ENCODE measurements at regions not wholly inside any gene's neighbourhood (a gene's known extent, or its start where the extent isn't known, plus 50 kb on each side); places are given as distances from the start of the nearest gene placed in this dataset.
A peak's percentile ranks its signal among the peaks of the same experiment; 100 is the strongest.

DNA sequence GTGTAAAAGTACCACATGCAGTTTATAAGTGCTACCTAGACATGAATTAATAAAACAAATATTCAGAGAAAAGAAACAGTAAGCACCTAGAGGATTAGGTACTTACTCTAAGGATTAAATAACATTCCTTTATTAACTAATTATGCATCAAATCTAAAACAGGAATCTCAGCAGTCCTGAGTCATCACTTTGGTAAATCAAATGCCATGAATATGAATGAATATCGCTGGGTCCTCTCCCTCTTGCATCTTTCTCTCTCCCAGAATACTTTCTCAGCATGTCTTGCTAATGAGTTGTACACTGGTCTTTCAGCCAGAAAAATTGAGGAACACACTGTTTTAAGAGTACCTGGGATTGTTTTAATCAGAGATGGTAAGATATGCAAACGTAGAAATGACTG, 225.5 kb upstream of the NFE2L3 start:
- H3K4me3 ChIP-seq: no peak overlapping the region
- H3K36me3 ChIP-seq (ENCODE audit: insufficient read depth, low read length): no peaks in the 10 kb centered on the region
- no peaks in the 10 kb centered on the region for H3K9me3 ChIP-seq (ENCODE audit: low read depth, low read length)
- TF ChIP-seq FOXP2 (optimal IDR thresholded peaks at IDR 0.05; ENCODE audit: control extremely low read depth, extremely low read length, insufficient read depth): no peak
- no peak for TF ChIP-seq EZH2 (IDR thresholded peaks at IDR 0.05)
- TF ChIP-seq POLR2AphosphoS5 (IDR thresholded peaks at IDR 0.05; ENCODE audit: borderline replicate concordance, low read depth, low read length): no peak
- H3K9ac ChIP-seq (ENCODE audit: insufficient read length): no peak overlapping the region
- DNase-seq (ENCODE audit: low read depth, low spot score): no peak
- H3K27ac ChIP-seq: peak overlapping the region; percentile 44; the same call in 1 of the 2 replicates

DNA sequence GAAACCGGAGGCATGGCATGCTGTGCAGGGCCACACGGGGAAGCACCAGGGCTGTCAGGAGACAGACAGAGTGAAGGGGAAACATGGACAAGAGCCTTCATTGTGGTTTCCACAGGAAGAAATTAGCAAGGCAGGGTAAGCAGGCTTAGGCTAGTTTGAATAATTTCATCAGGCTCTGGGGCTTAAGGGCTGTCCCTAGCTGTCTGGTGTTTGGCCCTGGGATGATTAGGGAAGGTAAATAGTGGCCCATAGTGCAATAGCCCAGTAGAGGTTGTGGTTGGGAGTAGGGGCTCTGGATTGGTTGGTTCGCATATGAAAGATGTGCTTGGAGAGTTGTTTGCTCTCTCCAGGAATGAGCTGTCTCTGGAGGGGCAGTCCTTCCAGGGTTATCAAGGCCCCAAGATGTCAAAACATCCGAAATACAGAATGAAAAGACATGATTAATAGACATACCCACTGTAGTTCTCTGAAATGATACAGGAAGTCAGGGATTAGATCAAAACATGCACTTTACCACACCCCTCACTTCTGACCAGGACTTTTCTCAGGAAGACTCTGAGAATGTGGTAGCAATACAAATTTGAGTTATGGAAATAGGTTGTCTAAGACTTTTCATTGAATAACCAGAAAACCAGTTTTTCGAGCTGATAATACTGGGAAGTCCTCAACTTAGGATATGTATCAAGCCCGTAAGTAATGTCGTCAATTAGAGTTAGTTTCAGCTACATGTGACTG, 224.9 kb upstream of the NFE2L3 start:
- no peak for TF ChIP-seq EZH2 (IDR thresholded peaks at IDR 0.05)
- 0 out of 2 replicates have a peak overlapping the region, but pooled peaks have one; percentile 44 for H3K27ac ChIP-seq
- DNase-seq (ENCODE audit: low read depth, low spot score): no peak
- H3K9ac ChIP-seq (ENCODE audit: insufficient read length): no peak overlapping the region
- H3K36me3 ChIP-seq (ENCODE audit: insufficient read depth, low read length): no peaks in the 10 kb centered on the region
- H3K4me3 ChIP-seq: no peak overlapping the region
- H3K9me3 ChIP-seq (ENCODE audit: low read depth, low read length): no peaks in the 10 kb centered on the region

DNA sequence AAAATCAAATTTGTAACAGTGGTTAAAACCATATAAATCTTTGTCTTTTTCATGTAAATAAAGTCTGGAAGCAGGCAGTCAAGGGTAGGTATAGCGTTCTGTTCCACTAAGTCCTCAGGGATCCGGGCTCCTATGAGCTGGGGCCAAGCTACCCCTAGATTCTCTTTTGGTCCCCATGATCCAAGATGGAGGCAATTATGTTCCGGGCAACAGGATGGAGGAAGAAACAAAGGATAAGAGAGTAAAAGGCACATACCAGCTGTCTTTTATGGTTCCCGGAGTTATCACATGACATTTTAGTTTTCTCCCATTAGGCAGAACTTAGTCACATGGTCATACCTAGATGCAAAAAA, 224.4 kb upstream of the NFE2L3 start:
- no peak overlapping the region for H3K9ac ChIP-seq (ENCODE audit: insufficient read length)
- H3K27ac ChIP-seq: no peak overlapping the region
- no peaks in the 10 kb centered on the region for H3K9me3 ChIP-seq (ENCODE audit: low read depth, low read length)
- no peaks in the 10 kb centered on the region for H3K36me3 ChIP-seq (ENCODE audit: insufficient read depth, low read length)
- no peak for TF ChIP-seq EZH2 (IDR thresholded peaks at IDR 0.05)
- no peak for TF ChIP-seq POLR2AphosphoS5 (IDR thresholded peaks at IDR 0.05; ENCODE audit: borderline replicate concordance, low read depth, low read length)
- no peak for TF ChIP-seq FOXP2 (optimal IDR thresholded peaks at IDR 0.05; ENCODE audit: control extremely low read depth, extremely low read length, insufficient read depth)
- H3K4me3 ChIP-seq: no peak overlapping the region
- no peak for DNase-seq (ENCODE audit: low read depth, low spot score)

DNA sequence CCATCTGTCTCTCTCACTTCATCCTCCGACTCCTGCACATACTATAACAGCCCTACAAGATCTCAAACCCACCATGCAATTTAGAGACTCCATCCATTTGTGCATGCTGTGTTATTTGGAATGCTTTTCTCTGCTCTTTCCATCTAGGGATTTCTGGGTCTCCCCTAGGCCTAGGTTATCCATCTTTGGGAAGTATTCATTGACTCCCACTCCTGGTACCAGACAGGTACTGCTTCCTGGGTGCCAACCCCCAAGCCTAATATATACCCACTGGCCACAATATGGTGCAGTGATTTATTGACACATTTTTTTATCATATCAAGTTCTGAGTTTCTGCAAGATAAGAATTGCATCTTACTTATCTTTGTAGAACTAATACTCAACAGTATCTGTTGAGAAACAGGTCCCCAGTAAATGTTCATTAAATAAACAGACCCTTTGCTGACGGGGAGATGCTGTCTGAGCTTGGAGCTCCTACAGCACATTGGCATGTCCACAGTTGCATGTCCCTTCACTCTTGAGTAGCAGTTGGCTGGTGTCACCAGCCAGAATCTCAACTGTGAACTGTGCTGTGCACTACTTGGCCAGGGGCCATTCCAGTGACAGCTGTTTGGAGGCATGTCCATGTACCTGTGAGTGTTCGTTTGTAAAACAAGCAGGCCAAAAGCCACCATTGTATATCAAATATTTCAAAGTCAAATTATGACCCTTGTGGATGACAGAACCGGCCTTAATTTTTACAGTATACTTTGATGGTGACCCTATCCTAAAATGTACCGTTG, 223.3 kb upstream of the NFE2L3 start:
- Histone ChIP-seq H3K9me3 (ENCODE audit: low read depth, low read length) (no peaks in the 10 kb centered on the region), H3K4me3 (no peak overlapping the region), H3K27ac (no peak overlapping the region), H3K36me3 (ENCODE audit: insufficient read depth, low read length) (no peaks in the 10 kb centered on the region), H3K9ac (ENCODE audit: insufficient read length) (no peak overlapping the region)
- TF ChIP-seq EZH2 (IDR thresholded peaks at IDR 0.05) (no peak), FOXP2 (optimal IDR thresholded peaks at IDR 0.05; ENCODE audit: control extremely low read depth, extremely low read length, insufficient read depth) (no peak), POLR2AphosphoS5 (IDR thresholded peaks at IDR 0.05; ENCODE audit: borderline replicate concordance, low read depth, low read length) (no peak)
- DNase-seq (ENCODE audit: low read depth, low spot score): no peak

DNA sequence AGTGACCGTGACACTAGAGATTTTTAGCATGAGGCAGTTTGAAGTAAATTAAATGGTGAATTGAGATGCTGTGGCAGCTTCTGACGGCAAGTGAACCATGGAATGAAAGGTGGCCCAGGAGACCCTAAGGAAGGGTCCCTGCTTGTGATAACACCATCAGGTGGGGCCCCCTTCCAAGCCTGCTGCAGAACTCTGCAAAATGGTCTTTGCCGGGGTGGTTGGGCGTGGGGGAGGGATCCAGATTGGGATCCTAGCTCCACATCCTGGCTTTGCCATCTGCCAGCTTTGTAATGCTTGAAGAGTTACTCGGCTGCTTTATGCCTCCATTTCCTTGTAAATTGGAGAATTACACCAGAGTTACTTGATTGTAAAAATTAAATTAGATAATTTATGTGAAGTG, 222.6 kb upstream of the NFE2L3 start:
- no peak for DNase-seq (ENCODE audit: low read depth, low spot score)
- Histone ChIP-seq H3K27ac (no peak overlapping the region), H3K9me3 (ENCODE audit: low read depth, low read length) (no peaks in the 10 kb centered on the region), H3K9ac (ENCODE audit: insufficient read length) (no peak overlapping the region), H3K4me3 (no peak overlapping the region), H3K36me3 (ENCODE audit: insufficient read depth, low read length) (no peaks in the 10 kb centered on the region)
- TF ChIP-seq EZH2 (IDR thresholded peaks at IDR 0.05) (no peak), FOXP2 (optimal IDR thresholded peaks at IDR 0.05; ENCODE audit: control extremely low read depth, extremely low read length, insufficient read depth) (no peak), POLR2AphosphoS5 (IDR thresholded peaks at IDR 0.05; ENCODE audit: borderline replicate concordance, low read depth, low read length) (no peak)

DNA sequence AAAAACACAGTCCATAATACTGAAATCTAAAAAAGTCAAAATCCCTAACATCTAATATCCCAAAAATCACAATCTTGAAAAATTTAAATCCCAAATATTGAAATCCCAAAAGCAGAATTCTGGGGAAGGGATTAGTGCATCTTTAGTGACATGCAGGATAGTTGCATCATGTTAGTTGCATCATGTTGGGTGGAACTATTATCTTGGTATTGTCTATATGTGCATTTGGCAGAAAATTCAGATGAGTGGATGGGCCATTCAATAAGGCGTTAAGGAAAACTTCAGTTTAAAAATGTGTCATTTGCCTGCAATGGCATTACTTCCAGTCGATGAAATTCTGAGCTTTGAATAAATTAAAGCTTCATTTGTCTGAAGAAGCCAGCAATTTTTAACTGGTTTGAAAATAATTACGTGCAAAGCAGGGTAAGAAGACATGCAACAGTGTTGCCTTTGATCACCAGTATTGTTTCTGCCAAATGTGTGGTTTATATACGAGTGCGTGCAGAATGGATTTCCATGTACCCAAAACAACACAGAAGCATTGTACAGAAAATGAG, 221.4 kb upstream of the NFE2L3 start:
- TF ChIP-seq EZH2 (IDR thresholded peaks at IDR 0.05): no peak
- TF ChIP-seq POLR2AphosphoS5 (IDR thresholded peaks at IDR 0.05; ENCODE audit: borderline replicate concordance, low read depth, low read length): no peak
- TF ChIP-seq FOXP2 (optimal IDR thresholded peaks at IDR 0.05; ENCODE audit: control extremely low read depth, extremely low read length, insufficient read depth): no peak
- no peaks in the 10 kb centered on the region for H3K36me3 ChIP-seq (ENCODE audit: insufficient read depth, low read length)

DNA sequence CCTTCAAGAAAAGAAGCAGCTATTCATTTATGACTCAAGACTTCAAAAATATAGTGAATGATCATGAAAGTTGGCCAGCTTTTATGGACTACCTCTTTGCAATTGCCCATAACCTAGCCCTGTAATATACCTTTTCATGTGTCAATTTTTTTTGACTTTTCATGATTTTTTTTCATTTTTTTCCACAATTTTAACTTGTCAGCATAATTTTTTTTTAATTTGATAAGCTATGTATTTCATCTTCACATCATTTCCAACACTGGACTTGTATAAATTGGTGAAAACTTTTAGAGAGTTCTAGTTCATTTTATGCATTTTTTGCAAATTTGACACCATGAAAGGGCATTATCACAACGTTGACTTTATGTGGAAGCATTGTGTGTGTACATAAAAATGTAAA, 220.8 kb upstream of the NFE2L3 start:
- H3K36me3 ChIP-seq (ENCODE audit: insufficient read depth, low read length): no peaks in the 10 kb centered on the region
- no peak overlapping the region for H3K9ac ChIP-seq (ENCODE audit: insufficient read length)
- no peaks in the 10 kb centered on the region for H3K9me3 ChIP-seq (ENCODE audit: low read depth, low read length)
- TF ChIP-seq EZH2 (IDR thresholded peaks at IDR 0.05) (no peak), FOXP2 (optimal IDR thresholded peaks at IDR 0.05; ENCODE audit: control extremely low read depth, extremely low read length, insufficient read depth) (no peak), POLR2AphosphoS5 (IDR thresholded peaks at IDR 0.05; ENCODE audit: borderline replicate concordance, low read depth, low read length) (no peak)
- H3K4me3 ChIP-seq: no peak overlapping the region
- no peak overlapping the region for H3K27ac ChIP-seq
- no peak for DNase-seq (ENCODE audit: low read depth, low spot score)

More for the DNA sequence above, 221.4 kb upstream of the NFE2L3 start:
- Histone ChIP-seq H3K9me3 (ENCODE audit: low read depth, low read length) (no peaks in the 10 kb centered on the region), H3K27ac (no peak overlapping the region), H3K4me3 (no peak overlapping the region), H3K9ac (ENCODE audit: insufficient read length) (no peak overlapping the region)
- DNase-seq (ENCODE audit: low read depth, low spot score): no peak

DNA sequence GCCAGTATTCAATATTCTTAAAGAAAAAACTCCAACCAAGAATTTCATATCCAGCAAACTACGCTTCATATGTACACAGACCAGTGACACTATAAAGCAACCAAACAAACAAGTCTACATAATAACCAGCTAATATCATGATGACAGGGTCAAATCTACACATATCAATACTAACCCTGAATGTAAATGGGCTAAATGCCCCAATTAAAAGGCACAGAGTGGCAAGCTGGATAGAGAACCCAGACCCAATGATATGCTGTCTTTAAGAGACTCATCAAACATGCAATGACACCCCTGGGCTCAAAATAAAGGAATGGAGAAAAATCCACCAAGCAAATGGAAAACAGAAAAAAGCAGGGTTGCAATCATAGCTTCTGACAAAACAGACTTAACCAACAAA, 218.1 kb upstream of the NFE2L3 start:
- no peak for DNase-seq (ENCODE audit: low read depth, low spot score)
- H3K9me3 ChIP-seq (ENCODE audit: low read depth, low read length): no peaks in the 10 kb centered on the region

More for the DNA sequence above, 218.1 kb upstream of the NFE2L3 start:
- no peak overlapping the region for H3K27ac ChIP-seq
- H3K4me3 ChIP-seq: no peak overlapping the region
- TF ChIP-seq POLR2AphosphoS5 (IDR thresholded peaks at IDR 0.05; ENCODE audit: borderline replicate concordance, low read depth, low read length): no peak
- TF ChIP-seq EZH2 (IDR thresholded peaks at IDR 0.05): no peak
- TF ChIP-seq FOXP2 (optimal IDR thresholded peaks at IDR 0.05; ENCODE audit: control extremely low read depth, extremely low read length, insufficient read depth): no peak
- no peaks in the 10 kb centered on the region for H3K36me3 ChIP-seq (ENCODE audit: insufficient read depth, low read length)
- H3K9ac ChIP-seq (ENCODE audit: insufficient read length): no peak overlapping the region

Measured in SK-N-MC (cell line).